Right forelimb (tissue), 1 donor: ENCODE measurements at regions not wholly inside any gene's neighbourhood (a gene's known extent, or its start where the extent isn't known, plus 50 kb on each side); places are given as distances from the start of the nearest gene placed in this dataset.

Experiments used
- DNase-seq: peaks from one replicate; pipeline ENCODE4 v3.0.0-alpha.2; 2018

DNA sequence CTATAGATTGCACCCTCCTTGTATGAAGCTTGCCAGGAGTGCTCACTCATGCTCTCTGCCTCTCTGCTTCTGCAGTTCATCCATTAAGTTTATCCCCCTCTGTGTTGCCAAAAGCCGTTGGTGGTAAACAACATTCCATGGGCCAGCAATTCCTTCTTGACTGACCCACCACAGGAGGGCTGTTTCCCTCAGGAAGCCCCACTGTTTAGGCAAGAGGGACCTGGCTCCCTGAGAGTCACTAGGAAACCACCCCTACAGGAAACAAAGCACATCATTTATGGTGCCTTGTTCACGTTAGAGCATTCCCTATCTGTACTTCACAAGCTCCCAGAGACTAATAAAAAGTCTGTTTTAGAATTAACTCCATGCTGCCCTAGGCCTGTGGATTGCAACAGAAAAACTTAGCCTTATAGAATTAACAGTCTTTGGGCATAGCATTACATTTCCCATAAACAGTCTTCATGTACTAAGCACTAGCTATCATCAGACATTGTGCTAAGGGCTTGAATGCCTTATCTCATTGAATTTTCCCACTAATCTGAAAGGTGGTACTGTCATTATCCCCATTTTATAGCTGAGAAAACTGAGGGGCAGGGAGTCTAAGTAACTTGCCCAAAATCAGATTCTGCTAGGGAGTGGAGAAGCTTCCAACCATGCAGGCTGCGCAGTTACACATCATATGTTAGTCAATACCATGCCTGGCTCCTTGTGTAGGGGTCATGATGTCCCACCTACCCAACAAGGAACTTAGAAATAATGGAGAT, 149.9 kb downstream of the SHQ1 start:
- DNase-seq = no peak

- no peak for DNase-seq
These were observed 150.5 kb downstream of the SHQ1 start for GRCh38 chr3:72697717-72698116.

- DNase-seq = no peak
These were observed 151.4 kb downstream of the SHQ1 start for GRCh38 chr3:72696815-72697214.

GRCh38 chr3:72694398-72694797, 153.8 kb downstream of the SHQ1 start:
- no peak for DNase-seq

DNA sequence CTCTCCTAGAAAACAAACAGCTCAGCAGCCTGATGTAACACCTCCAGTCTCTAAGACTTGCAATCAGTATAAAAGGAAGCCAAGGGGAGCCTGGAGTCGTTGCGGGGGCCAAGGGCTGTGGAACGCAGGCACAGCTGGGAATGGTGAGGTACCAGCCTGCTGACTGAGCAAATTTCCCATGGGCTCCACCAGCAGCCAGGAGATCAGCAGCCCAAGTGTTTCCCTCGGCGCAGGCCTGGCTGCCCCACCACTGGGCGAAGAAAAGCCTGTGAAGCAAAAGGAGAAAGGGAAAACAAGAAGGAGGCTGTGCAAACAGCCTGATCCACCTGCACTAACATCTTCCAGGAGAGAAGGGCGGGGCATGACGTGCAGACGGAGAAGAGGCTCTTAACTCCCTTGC, 155.3 kb downstream of the SHQ1 start:
- DNase-seq = no peak

- DNase-seq = no peak
These were observed 157.6 kb downstream of the SHQ1 start for GRCh38 chr3:72690629-72691028.

- no peak for DNase-seq
These were observed 165.3 kb downstream of the SHQ1 start for GRCh38 chr3:72682936-72683452.

- no peak for DNase-seq
These were observed 166.6 kb downstream of the SHQ1 start for GRCh38 chr3:72681598-72681997.

- no peak for DNase-seq
These were observed 167.5 kb downstream of the SHQ1 start for GRCh38 chr3:72680766-72681165.

DNA sequence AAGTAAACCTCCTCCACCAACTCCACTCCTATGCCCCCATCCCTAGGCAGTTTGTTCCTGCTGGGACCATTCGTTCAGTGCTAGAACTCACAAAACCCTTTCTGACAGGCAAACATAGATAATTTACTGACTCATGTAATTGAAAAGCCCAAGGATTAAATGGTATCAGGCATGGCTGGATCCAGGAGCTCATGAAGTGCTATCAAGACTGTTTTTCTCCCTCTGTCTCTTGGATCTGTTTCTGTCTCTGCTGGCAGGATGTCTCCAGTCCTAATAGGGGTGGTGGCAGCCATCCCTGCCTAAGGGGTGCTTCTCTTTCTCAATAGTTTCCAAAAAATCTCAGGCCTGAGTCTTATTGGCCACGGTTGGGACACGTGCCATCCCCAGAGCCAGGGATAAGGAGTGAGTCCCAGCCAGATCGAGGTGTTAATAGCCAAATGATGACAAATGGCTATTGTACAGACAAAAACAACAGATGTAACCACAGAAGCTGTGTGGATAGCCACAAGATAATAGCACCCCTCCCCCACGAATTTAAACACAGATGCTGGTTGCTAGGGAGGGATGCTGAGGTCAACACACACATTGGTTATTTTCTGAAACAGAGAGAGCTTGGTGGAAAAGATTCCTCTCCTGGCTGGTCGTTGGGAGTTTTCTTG, 168.6 kb downstream of the SHQ1 start:
- DNase-seq = no peak

DNA sequence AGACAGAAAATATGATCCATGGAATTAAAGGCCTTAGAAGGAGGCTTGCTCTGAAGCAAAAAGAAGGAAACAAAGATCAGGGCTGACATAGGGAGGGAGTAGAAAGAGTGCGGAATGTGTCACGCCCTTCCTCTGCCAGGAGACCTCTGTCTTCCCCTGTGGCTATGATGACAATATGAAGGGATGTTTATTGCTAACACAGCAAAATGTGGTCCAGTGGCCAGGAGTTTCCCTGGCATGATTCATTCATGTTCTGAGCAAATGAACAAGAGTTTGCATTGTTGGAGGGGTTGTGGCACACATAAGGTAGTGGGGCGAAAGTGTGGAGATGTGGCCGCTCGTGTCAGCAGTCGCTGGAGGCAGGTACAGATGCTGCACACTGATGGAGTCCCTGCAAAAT, 169.4 kb downstream of the SHQ1 start:
- DNase-seq = no peak

DNA sequence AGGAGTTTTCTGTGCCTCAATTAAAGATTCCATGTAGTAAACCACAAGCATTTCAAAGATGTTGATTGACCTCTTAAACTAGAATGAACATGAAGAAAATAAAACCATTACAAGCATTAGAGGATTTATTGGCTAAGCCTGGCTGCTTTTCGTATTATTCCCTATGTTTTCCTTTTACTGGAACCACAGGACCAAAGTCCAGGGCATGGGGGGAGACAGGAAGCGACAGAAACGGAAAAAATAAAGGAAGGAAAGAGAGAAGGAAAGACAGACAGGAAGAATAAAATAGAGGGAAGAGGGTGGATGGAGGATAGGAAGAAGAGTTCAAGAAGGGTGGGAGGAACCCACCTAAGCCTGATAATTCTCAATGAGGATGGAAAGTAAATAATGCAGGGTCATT, 169.9 kb downstream of the SHQ1 start:
- DNase-seq = no peak

DNA sequence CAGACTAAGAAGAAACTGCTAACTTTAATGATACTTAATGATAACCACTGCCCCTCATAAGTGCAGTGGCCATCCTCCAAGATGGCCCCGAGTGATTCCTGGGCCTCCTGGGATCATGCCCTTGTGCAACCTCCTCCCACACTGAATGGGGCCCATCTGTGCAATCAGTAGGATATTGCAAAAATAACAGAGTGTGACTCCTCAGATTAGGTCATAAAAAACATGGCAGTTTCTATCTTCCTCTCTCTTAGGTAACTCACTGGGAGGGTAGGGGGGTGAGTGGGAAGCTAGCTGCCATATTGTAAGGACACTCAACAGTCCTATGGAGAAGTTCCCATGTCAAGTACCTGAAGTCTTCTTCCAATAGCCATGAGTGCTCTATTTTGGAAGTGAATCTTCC, 173.0 kb downstream of the SHQ1 start:
- DNase-seq = no peak

GRCh38 chr3:72673011-72673771, 175.1 kb downstream of the SHQ1 start:
- DNase-seq = no peak

- no peak for DNase-seq
These were observed 179.0 kb downstream of the SHQ1 start for GRCh38 chr3:72669224-72669623.

GRCh38 chr3:72666447-72666755, 181.8 kb downstream of the SHQ1 start:
- DNase-seq = no peak

GRCh38 chr3:72665701-72666446, 182.4 kb downstream of the SHQ1 start:
- no peak for DNase-seq

DNA sequence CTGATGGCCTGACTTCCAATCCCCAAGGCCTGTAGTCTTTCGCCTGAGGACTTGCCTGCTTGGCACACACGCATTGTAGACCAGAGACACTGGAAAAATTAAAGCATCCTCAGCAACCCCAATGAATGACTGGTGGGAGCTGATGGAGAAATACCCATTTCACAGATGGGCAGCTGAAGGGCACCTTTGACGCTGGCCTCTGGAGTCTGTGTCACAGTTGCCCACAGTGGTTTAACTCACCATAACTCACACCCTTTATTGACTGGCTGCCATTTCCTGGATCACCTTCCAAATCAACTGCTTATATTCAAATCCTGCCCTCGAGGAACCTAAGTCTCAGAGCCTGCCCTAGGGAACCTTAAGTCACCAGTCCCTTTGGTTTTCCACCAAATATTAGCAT, 183.1 kb downstream of the SHQ1 start:
- no peak for DNase-seq

DNA sequence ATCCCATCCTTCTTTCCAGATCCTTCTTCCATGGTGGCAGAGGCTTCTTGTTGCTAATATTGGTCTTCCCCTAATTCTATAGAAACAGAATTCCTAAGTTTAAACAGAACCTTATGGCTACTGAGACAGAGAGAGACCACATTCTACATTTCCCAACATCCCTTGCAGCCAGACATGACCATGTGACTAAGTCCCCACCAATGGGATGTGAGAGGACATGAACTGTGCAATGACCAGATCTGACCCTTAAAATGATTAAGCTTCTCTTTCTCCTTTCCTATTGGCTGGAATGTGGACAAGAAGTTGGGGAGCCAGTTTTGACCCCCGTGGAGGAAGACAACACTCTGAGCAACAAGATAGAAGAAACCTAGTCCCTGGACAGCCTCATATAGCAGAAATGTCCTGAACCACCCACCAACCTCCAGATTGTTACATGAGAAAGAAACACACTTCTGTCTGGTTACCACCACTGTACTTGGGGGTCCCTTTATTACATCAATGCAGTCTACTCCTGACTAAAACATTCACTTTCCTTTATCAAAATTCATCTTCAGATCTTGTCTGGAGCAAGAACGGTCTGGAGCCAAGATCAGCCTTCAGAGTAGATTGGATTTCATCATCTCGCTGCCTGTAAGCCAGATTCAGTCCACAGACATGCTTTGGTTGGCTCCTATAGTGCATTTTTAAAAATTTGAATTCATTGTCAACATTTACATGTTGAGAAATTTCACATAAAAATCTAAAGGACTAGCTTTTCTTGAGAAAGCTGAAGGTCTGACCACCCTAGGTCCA, 183.9 kb downstream of the SHQ1 start:
- no peak for DNase-seq

DNA sequence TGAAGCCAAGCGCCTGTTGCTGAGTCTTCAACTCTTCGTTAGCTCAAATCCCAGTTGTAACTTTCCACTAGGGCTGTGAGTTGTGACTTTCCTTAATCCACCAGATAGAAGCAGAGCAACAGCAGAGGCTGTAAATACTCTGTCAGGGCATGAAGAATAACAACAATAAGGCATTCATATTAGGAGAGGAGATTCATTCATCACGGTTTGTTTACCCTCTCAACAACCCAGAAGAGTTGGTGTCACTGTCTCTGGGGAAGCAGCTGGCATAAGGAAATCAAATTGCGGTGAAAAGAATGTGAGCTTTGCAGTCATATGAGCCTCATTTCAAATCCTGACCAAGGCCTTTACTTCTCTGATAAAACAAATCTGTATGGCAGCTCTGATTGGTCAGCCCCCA, 184.8 kb downstream of the SHQ1 start:
- DNase-seq = no peak

- DNase-seq = peak; percentile 75
These were observed 187.2 kb downstream of the SHQ1 start for GRCh38 chr3:72661115-72661457.
